SU-DHL-6 (cell line): ENCODE measurements at regions not wholly inside any gene's neighbourhood (a gene's known extent, or its start where the extent isn't known, plus 50 kb on each side); places are given as distances from the start of the nearest gene placed in this dataset.

ENCODE experiments used
- EZH2phosphoT487 ChIP-seq: fragments of 200-600 bp; sonication (generic), shearing (Covaris generic); conservative IDR thresholded peaks from 2 replicates; pipeline ENCODE4 v1.6.1; 2018; ENCODE audit warnings: mild to moderate bottlenecking, antibody characterized with exemption, low read length, moderate library complexity, mixed read lengths
- TF ChIP-seq, protein P1 (sequence below): fragments of 200-600 bp; sonication (generic); IDR thresholded peaks from one replicate; pipeline ENCODE4 v1.5.1; 2017; ENCODE audit warnings: antibody characterized with exemption, mild to moderate bottlenecking, low read length, moderate library complexity; ENCODE audit not compliant: insufficient read depth, poor library complexity, severe bottlenecking

DNA sequence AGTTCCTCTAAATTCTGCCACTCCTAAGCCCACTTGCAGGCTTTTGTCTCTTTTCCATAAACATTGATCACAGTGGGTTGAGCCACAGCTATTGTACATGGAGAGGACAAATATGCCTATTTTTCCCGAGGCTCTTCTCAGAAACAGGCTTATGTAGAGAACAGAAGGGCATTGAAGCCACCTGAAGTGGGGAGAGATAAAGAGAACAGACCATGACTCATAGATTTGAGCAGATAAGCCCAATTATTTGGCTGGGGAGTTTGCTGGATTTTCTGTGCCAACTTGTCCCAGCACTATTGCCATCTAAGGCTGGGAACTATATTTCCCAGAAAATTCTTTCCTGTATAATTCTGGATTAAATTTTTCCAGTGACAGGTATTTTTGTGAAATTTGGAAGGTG is 446.1 kb upstream of the RPS6KA3 start:
- TF ChIP-seq, protein P1, sequence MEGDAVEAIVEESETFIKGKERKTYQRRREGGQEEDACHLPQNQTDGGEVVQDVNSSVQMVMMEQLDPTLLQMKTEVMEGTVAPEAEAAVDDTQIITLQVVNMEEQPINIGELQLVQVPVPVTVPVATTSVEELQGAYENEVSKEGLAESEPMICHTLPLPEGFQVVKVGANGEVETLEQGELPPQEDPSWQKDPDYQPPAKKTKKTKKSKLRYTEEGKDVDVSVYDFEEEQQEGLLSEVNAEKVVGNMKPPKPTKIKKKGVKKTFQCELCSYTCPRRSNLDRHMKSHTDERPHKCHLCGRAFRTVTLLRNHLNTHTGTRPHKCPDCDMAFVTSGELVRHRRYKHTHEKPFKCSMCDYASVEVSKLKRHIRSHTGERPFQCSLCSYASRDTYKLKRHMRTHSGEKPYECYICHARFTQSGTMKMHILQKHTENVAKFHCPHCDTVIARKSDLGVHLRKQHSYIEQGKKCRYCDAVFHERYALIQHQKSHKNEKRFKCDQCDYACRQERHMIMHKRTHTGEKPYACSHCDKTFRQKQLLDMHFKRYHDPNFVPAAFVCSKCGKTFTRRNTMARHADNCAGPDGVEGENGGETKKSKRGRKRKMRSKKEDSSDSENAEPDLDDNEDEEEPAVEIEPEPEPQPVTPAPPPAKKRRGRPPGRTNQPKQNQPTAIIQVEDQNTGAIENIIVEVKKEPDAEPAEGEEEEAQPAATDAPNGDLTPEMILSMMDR: no peak
- no peak for TF ChIP-seq EZH2phosphoT487
